HEK293 (cell line): ENCODE measurements at regions not wholly inside any gene's neighbourhood (a gene's known extent, or its start where the extent isn't known, plus 50 kb on each side); places are given as distances from the start of the nearest gene placed in this dataset.

Source experiments
- BCL6B ChIP-seq: fragments of 450-650 bp; formaldehyde crosslinking; IDR thresholded peaks from 2 replicates; pipeline ENCODE4 v1.5.1; 2017; ENCODE audit warnings: missing biosample characterization, missing genetic modification characterization
- IKZF3 ChIP-seq: fragments of 450-650 bp; IDR thresholded peaks from 2 replicates; pipeline ENCODE4 v1.5.0; 2018; ENCODE audit warnings: missing biosample characterization, mild to moderate bottlenecking, missing genetic modification characterization, moderate library complexity
- KLF10 ChIP-seq: fragments of 450-650 bp; IDR thresholded peaks from 2 replicates; pipeline ENCODE4 v1.5.1; 2018; ENCODE audit warnings: missing biosample characterization, mild to moderate bottlenecking, missing genetic modification characterization
- PRDM6 ChIP-seq: fragments of 450-650 bp; formaldehyde crosslinking; IDR thresholded peaks from 2 replicates; pipeline ENCODE4 v1.5.1; 2017; ENCODE audit warnings: missing biosample characterization, missing genetic modification characterization
- SCRT1 ChIP-seq: fragments of 450-650 bp; formaldehyde crosslinking; IDR thresholded peaks from 2 replicates; pipeline ENCODE4 v1.5.1; 2016; ENCODE audit warnings: missing biosample characterization, missing genetic modification characterization, borderline replicate concordance
- SCRT2 ChIP-seq: fragments of 450-650 bp; formaldehyde crosslinking; IDR thresholded peaks from 2 replicates; pipeline ENCODE4 v1.5.1; 2016; ENCODE audit warnings: missing biosample characterization, missing genetic modification characterization
- SP7 ChIP-seq: fragments of 450-650 bp; formaldehyde crosslinking; IDR thresholded peaks from 2 replicates; pipeline ENCODE4 v1.5.1; 2016; ENCODE audit warnings: missing biosample characterization, missing genetic modification characterization
- TRIM28 ChIP-seq: IDR thresholded peaks from 2 replicates; pipeline ENCODE4 v1.6.1; 2011; ENCODE audit warnings: low read length, control low read depth, borderline replicate concordance
- ZBTB11 ChIP-seq: fragments of 450-650 bp; formaldehyde crosslinking; conservative IDR thresholded peaks from 2 replicates; pipeline ENCODE4 v1.5.1; 2016; ENCODE audit warnings: low read depth, missing biosample characterization, missing genetic modification characterization
- ZBTB17 ChIP-seq: fragments of 450-650 bp; formaldehyde crosslinking; IDR thresholded peaks from 2 replicates; pipeline ENCODE4 v1.5.1; 2016; ENCODE audit warnings: missing biosample characterization, missing genetic modification characterization
- ZFHX2 ChIP-seq: fragments of 450-650 bp; formaldehyde crosslinking; conservative IDR thresholded peaks from 2 replicates; pipeline ENCODE4 v1.5.1; 2016; ENCODE audit warnings: missing biosample characterization, missing genetic modification characterization
- ZFP3 ChIP-seq: fragments of 450-650 bp; formaldehyde crosslinking; IDR thresholded peaks from 2 replicates; pipeline ENCODE4 v1.5.1; 2016; ENCODE audit warnings: low read depth, missing biosample characterization, missing genetic modification characterization
- ZNF140 ChIP-seq: fragments of 450-650 bp; formaldehyde crosslinking; IDR thresholded peaks from 2 replicates; pipeline ENCODE4 v1.5.1; 2016; ENCODE audit warnings: missing biosample characterization, missing genetic modification characterization
- ZNF18 ChIP-seq: fragments of 450-650 bp; formaldehyde crosslinking; IDR thresholded peaks from 2 replicates; pipeline ENCODE4 v1.5.1; 2016; ENCODE audit warnings: missing biosample characterization, missing genetic modification characterization
- ZNF184 ChIP-seq: fragments of 450-650 bp; IDR thresholded peaks from 2 replicates; pipeline ENCODE4 v1.5.1; 2018; ENCODE audit warnings: missing biosample characterization, mild to moderate bottlenecking, missing genetic modification characterization
- ZNF214 ChIP-seq: fragments of 450-650 bp; formaldehyde crosslinking; IDR thresholded peaks from 2 replicates; pipeline ENCODE4 v1.5.1; 2017; ENCODE audit warnings: missing biosample characterization, mild to moderate bottlenecking, missing genetic modification characterization, borderline replicate concordance
- ZNF221 ChIP-seq: fragments of 450-650 bp; formaldehyde crosslinking; IDR thresholded peaks from 2 replicates; pipeline ENCODE4 v1.5.1; 2017; ENCODE audit warnings: missing biosample characterization, missing genetic modification characterization, borderline replicate concordance
- ZNF266 ChIP-seq: fragments of 450-650 bp; formaldehyde crosslinking; IDR thresholded peaks from 2 replicates; pipeline ENCODE4 v1.5.1; 2016; ENCODE audit warnings: missing biosample characterization, missing genetic modification characterization, low read depth
- ZNF366 ChIP-seq: fragments of 450-650 bp; formaldehyde crosslinking; conservative IDR thresholded peaks from 2 replicates; pipeline ENCODE4 v1.5.1; 2016; ENCODE audit warnings: missing biosample characterization, missing genetic modification characterization
- ZNF37A ChIP-seq: fragments of 450-650 bp; IDR thresholded peaks from 2 replicates; pipeline ENCODE4 v1.5.1; 2018; ENCODE audit warnings: missing biosample characterization, missing genetic modification characterization
- ZNF426 ChIP-seq: fragments of 450-650 bp; formaldehyde crosslinking; IDR thresholded peaks from 2 replicates; pipeline ENCODE4 v1.5.1; 2017; ENCODE audit warnings: missing biosample characterization, missing genetic modification characterization, mild to moderate bottlenecking, inconsistent platforms, moderate library complexity
- ZNF473 ChIP-seq: fragments of 450-650 bp; formaldehyde crosslinking; IDR thresholded peaks from 2 replicates; pipeline ENCODE4 v1.5.1; 2017; ENCODE audit warnings: missing biosample characterization, missing genetic modification characterization
- ZNF521 ChIP-seq: fragments of 450-650 bp; formaldehyde crosslinking; IDR thresholded peaks from 2 replicates; pipeline ENCODE4 v1.5.1; 2017; ENCODE audit warnings: missing biosample characterization, mild to moderate bottlenecking, missing genetic modification characterization
- ZNF529 ChIP-seq: fragments of 450-650 bp; formaldehyde crosslinking; IDR thresholded peaks from 2 replicates; pipeline ENCODE4 v1.5.1; 2017; ENCODE audit warnings: missing genetic modification characterization, missing biosample characterization; ENCODE audit not compliant: insufficient replicate concordance
- ZNF544 ChIP-seq: fragments of 450-650 bp; formaldehyde crosslinking; IDR thresholded peaks from 2 replicates; pipeline ENCODE4 v1.5.0; 2017; ENCODE audit warnings: missing biosample characterization, missing genetic modification characterization
- ZNF561 ChIP-seq: fragments of 450-650 bp; IDR thresholded peaks from 2 replicates; pipeline ENCODE4 v1.5.1; 2018; ENCODE audit warnings: missing biosample characterization, missing genetic modification characterization, borderline replicate concordance
- ZNF600 ChIP-seq: fragments of 450-650 bp; formaldehyde crosslinking; IDR thresholded peaks from 2 replicates; pipeline ENCODE4 v1.5.1; 2016; ENCODE audit warnings: missing biosample characterization, missing genetic modification characterization
- ZNF610 ChIP-seq: fragments of 450-650 bp; formaldehyde crosslinking; IDR thresholded peaks from 2 replicates; pipeline ENCODE4 v1.5.1; 2016; ENCODE audit warnings: missing biosample characterization, missing genetic modification characterization, borderline replicate concordance
- ZNF621 ChIP-seq: fragments of 450-650 bp; formaldehyde crosslinking; IDR thresholded peaks from 2 replicates; pipeline ENCODE4 v1.5.1; 2017; ENCODE audit warnings: missing biosample characterization, missing genetic modification characterization
- ZNF629 ChIP-seq: fragments of 450-650 bp; formaldehyde crosslinking; IDR thresholded peaks from 2 replicates; pipeline ENCODE4 v1.5.1; 2017; ENCODE audit warnings: missing biosample characterization, missing genetic modification characterization
- ZNF692 ChIP-seq: fragments of 450-650 bp; formaldehyde crosslinking; IDR thresholded peaks from 2 replicates; pipeline ENCODE4 v1.5.1; 2016; ENCODE audit warnings: missing biosample characterization, missing genetic modification characterization
- ZXDB ChIP-seq: fragments of 450-650 bp; formaldehyde crosslinking; IDR thresholded peaks from 2 replicates; pipeline ENCODE4 v1.5.1; 2016; ENCODE audit warnings: missing biosample characterization, missing genetic modification characterization

GRCh38 chr21:31397515-31397926 is 53.5 kb upstream of the TIAM1 start (continued):
- TF ChIP-seq ZNF18 (peak; percentile 21; the same call in 1 of the 2 replicates), ZNF214 (tag by site-specific recombination) (peak; percentile 77; the same call in 1 of the 2 replicates), ZNF521 (no peak), ZNF37A (tag by site-specific recombination) (peak; percentile 68; the same call in 1 of the 2 replicates), ZNF221 (tag by site-specific recombination) (peak; percentile 88; the same call in 1 of the 2 replicates), ZNF544 (tag by site-specific recombination) (peak; percentile 87), ZBTB11 (tag by site-specific recombination) (no peak), BCL6B (tag by site-specific recombination) (peak; percentile 39; the same call in 1 of the 2 replicates), SCRT1 (peak; percentile 77), ZNF266 (tag by site-specific recombination) (no peak), IKZF3 (tag by site-specific recombination) (peak; percentile 59; the same call in 1 of the 2 replicates), SCRT2 (tag by site-specific recombination) (peak; percentile 97), ZNF600 (tag by site-specific recombination) (peak; percentile 73), ZNF561 (tag by site-specific recombination) (peak; percentile 97), PRDM6 (tag by site-specific recombination) (peak; percentile 84), ZFP3 (tag by site-specific recombination) (no peak), ZNF184 (peak; percentile 97), ZNF529 (tag by site-specific recombination) (peak; percentile 89), KLF10 (tag by site-specific recombination) (peak; percentile 89), ZFHX2 (tag by site-specific recombination) (no peak), ZNF610 (tag by site-specific recombination) (peak; percentile 42; the same call in 1 of the 2 replicates), ZNF140 (tag by site-specific recombination) (no peak), ZNF426 (tag by site-specific recombination) (no peak), ZNF473 (tag by site-specific recombination) (no peak), ZNF366 (0 out of 2 replicates have a peak, but pooled peaks have one; percentile 43), ZNF692 (tag by site-specific recombination) (peak; percentile 82), ZXDB (peak; percentile 38), TRIM28 (peak; percentile 19; the same call in 1 of the 2 replicates), SP7 (tag by site-specific recombination) (peak; percentile 60), ZNF629 (tag by site-specific recombination) (peak; percentile 28; the same call in 1 of the 2 replicates), ZBTB17 (tag by site-specific recombination) (peak; percentile 21; the same call in 1 of the 2 replicates), ZNF621 (no peak)
